ENCODE measurements at regions not wholly inside any gene's neighbourhood (a gene's known extent, or its start where the extent isn't known, plus 50 kb on each side); places are given as distances from the start of the nearest gene placed in this dataset.
"Not testable (repeated sequence)": the region's sequence is repeated elsewhere in the genome, so short reads cannot be mapped to it uniquely, and the experiment has no call there.

- H3K4me3 ChIP-seq, result no peak overlapping the region
- peak overlapping the region; percentile 52 to 89 for H3K27ac ChIP-seq
- H3K4me1 ChIP-seq, result no peaks in the 10 kb centered on the region
- intact Hi-C loops (cut with DNase I; ENCODE audit: low total_unique reads), result no loop called here
- peaks cover 8 to 10% of the 10 kb centered on the region in 2 donors for H3K9me3 ChIP-seq
- TF ChIP-seq POLR2AphosphoS5 (IDR thresholded peaks at IDR 0.05), result no peak
- no peak for TF ChIP-seq POLR2A (IDR thresholded peaks at IDR 0.05)
- TF ChIP-seq CTCF (IDR thresholded peaks at IDR 0.05), result no peak
- no peaks in the 10 kb centered on the region for H3K27me3 ChIP-seq
- no peaks in the 10 kb centered on the region for H3K36me3 ChIP-seq
- DNase-seq (ENCODE audit: low spot score in 2 of 2), result no peak
Observed at GRCh38 chr6:157727629-157728182, 95.3 kb upstream of the SNX9 start.

- no peak for TF ChIP-seq POLR2A (IDR thresholded peaks at IDR 0.05)
- TF ChIP-seq CTCF (IDR thresholded peaks at IDR 0.05), result no peak
- no peak for TF ChIP-seq POLR2AphosphoS5 (IDR thresholded peaks at IDR 0.05)
- Histone ChIP-seq H3K4me1 (no peaks in the 10 kb centered on the region), H3K9me3 (peaks cover 8 to 10% of the 10 kb centered on the region in 2 donors), H3K27me3 (no peaks in the 10 kb centered on the region), H3K36me3 (no peaks in the 10 kb centered on the region), H3K27ac (peak overlapping the region in 1 of 2 donors; percentile 89), H3K4me3 (no peak overlapping the region)
- DNase-seq (ENCODE audit: low spot score in 2 of 2), result no peak
- intact Hi-C loops (cut with DNase I; ENCODE audit: low total_unique reads), result no loop called here
Observed at GRCh38 chr6:157728183-157728881, 94.7 kb upstream of the SNX9 start.

GRCh38 chr6:157731221-157731620 is 91.8 kb upstream of the SNX9 start:
- Histone ChIP-seq H3K4me3 (no peak overlapping the region), H3K9me3 (no peaks in the 10 kb centered on the region), H3K36me3 (no peaks in the 10 kb centered on the region), H3K27me3 (no peaks in the 10 kb centered on the region), H3K4me1 (no peaks in the 10 kb centered on the region), H3K27ac (no peak overlapping the region)
- DNase-seq (ENCODE audit: low spot score in 2 of 2), result no peak
- TF ChIP-seq POLR2AphosphoS5 (IDR thresholded peaks at IDR 0.05) (no peak), CTCF (IDR thresholded peaks at IDR 0.05) (no peak), POLR2A (IDR thresholded peaks at IDR 0.05) (no peak)
- intact Hi-C loops (cut with DNase I; ENCODE audit: low total_unique reads), result no loop called here

- intact Hi-C loops (cut with DNase I; ENCODE audit: low total_unique reads), result no loop called here
- H3K36me3 ChIP-seq, result no peaks in the 10 kb centered on the region
- no peaks in the 10 kb centered on the region for H3K9me3 ChIP-seq
- H3K4me3 ChIP-seq, result no peak overlapping the region
- no peak overlapping the region for H3K27ac ChIP-seq
- TF ChIP-seq POLR2A (IDR thresholded peaks at IDR 0.05) (no peak), POLR2AphosphoS5 (IDR thresholded peaks at IDR 0.05) (no peak), CTCF (IDR thresholded peaks at IDR 0.05) (no peak)
- DNase-seq (ENCODE audit: low spot score in 2 of 2), result no peak
- H3K4me1 ChIP-seq, result no peaks in the 10 kb centered on the region
- no peaks in the 10 kb centered on the region for H3K27me3 ChIP-seq
Observed at GRCh38 chr6:157732007-157732406, 91.0 kb upstream of the SNX9 start.

GRCh38 chr6:157732416-157733161 is 90.5 kb upstream of the SNX9 start:
- H3K4me1 ChIP-seq, result no peaks in the 10 kb centered on the region
- peak in 1 of 2 donors; percentile 41 for DNase-seq (ENCODE audit: low spot score in 2 of 2)
- H3K36me3 ChIP-seq, result no peaks in the 10 kb centered on the region
- no peaks in the 10 kb centered on the region for H3K9me3 ChIP-seq
- H3K27me3 ChIP-seq, result no peaks in the 10 kb centered on the region
- no peak overlapping the region for H3K27ac ChIP-seq
- intact Hi-C loops (cut with DNase I; ENCODE audit: low total_unique reads), result no loop called here
- no peak for TF ChIP-seq POLR2AphosphoS5 (IDR thresholded peaks at IDR 0.05)
- no peak for TF ChIP-seq POLR2A (IDR thresholded peaks at IDR 0.05)
- no peak for TF ChIP-seq CTCF (IDR thresholded peaks at IDR 0.05)
- H3K4me3 ChIP-seq, result no peak overlapping the region

GRCh38 chr6:157736555-157736954 is 86.5 kb upstream of the SNX9 start:
- H3K27ac ChIP-seq; H3K4me3 ChIP-seq; H3K4me1 ChIP-seq; H3K9me3 ChIP-seq; DNase-seq (ENCODE audit: low spot score in 2 of 2); H3K36me3 ChIP-seq; H3K27me3 ChIP-seq: not testable (repeated sequence)
- intact Hi-C loops (cut with DNase I; ENCODE audit: low total_unique reads), result loop anchor here (5.0 kb wide), 1 partner anchor 1179 kb away; no protein-coding TSS in a partner anchor
